HG03135 (cell line): ENCODE measurements at regions not wholly inside any gene's neighbourhood (a gene's known extent, or its start where the extent isn't known, plus 50 kb on each side); places are given as distances from the start of the nearest gene placed in this dataset.

ENCODE experiments used
- ATAC-seq: cut with Tn5 transposase; IDR thresholded peaks from one replicate; pipeline ENCODE4 v1.9.1; 2021; ENCODE audit warnings: mild to moderate bottlenecking, moderate library complexity; ENCODE audit not compliant: unreplicated experiment

DNA sequence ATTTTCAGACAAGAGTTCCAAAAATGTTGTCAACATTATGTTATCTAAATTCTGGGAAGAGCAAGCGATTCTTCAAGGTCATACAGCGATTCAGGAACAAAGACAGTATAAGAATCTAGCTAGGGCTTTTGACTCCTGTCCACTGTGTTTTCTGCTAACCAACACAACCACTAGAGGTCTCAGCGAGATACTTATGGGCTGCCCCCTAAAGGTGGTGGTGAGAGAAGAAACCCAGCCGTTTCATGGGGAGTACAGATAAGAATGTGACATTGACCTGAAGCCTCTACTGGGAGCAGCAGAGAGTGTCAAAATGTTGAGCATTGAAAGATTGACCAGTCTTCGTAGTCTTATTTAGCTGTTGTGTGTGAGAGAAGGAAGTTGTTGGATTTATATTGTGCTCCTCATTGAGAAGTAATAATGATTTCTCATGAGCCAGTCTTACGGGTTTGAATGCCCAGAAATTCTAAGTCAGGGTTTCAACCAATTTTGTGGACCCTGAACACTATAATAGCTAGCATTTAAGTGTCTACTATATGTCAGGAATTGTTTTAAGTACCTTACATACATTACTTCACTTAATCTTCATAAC, 168.3 kb downstream of the SPRY1 start:
- peak; percentile 100 for ATAC-seq

DNA sequence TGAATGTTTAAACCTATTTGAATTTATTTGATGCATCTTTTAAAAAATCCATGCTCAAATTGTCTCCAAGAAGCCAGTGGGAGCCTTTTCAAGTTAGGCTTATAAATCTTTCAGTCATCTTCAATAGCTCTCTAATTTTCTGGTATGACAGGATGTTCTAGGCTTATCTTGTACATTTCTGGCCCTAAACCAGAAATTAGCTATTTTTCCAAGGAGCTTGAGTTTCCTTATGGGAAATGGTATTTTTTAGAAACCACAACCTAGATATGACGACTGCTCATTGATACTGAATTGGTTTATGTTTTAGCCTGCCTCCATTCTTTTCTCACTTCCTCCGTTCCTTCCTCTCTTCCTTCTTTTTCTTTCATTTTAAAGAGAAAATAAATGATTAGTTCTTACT, 172.3 kb downstream of the SPRY1 start:
- no peak for ATAC-seq

DNA sequence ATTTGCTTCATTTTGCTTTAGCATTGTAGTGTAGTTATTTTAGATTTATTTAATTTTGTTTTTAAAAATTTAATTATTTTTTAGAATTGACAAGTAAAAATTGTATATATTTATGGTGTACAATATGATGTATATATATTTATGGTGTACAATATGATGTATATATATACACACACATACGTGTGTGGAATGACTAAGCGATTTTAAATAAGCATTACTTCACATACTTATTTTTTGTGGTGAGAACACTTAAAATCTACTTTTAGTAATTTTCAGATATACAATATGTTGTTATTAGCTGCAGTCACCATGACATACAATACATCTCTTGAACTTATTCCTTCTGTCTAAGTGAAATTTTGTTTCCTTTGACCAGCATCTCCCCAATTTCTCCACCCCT, 172.9 kb downstream of the SPRY1 start:
- ATAC-seq, result no peak

DNA sequence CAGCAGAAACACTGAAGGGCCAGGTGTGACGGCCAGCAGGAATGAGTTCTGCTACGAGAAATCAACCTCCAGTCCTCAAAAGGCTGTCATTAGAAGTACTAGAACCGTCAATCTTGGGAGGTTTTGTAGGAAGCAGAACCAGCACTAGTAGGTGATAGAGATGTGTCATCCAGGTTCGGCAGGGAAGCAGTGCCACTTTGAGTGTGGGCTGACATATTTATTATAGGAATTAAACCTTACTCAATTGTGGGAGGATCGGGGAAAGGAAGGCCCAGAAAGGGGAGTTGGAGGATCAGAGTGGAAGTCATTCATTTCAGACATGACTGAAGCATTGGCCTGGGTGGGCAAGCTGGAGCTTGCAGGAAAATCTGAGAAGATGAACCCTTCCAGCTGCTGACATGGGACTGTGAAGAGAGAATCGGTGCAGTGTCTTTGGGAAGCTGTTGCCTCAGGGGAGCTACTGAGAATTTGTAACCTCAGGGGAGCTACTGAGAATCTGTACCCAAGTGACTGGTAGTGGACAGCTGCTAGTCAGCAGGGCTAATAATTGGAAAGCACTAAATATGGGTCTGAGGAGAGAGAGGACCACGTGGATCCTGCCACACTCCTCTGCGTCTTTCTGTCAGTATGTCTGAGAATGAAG, 177.4 kb downstream of the SPRY1 start:
- no peak for ATAC-seq

DNA sequence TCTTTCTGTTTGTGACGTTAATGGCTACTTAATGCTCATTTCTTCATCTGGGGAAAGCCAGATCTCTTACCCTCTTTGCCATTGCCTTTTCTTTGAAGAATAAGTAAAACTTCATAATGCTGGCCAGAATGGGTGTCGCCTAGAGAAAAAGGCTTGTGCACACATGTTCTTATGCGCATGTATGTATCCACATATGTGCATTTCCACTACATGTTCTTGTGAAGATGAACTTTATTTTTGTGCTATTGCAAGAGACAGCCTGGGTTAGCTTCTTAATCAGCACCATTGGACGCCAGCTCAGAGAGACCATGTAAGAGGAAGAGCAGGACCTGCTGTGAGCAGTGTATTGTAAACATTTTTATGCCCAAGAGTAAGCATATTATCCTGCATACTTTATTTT, 178.7 kb downstream of the SPRY1 start:
- no peak for ATAC-seq

DNA sequence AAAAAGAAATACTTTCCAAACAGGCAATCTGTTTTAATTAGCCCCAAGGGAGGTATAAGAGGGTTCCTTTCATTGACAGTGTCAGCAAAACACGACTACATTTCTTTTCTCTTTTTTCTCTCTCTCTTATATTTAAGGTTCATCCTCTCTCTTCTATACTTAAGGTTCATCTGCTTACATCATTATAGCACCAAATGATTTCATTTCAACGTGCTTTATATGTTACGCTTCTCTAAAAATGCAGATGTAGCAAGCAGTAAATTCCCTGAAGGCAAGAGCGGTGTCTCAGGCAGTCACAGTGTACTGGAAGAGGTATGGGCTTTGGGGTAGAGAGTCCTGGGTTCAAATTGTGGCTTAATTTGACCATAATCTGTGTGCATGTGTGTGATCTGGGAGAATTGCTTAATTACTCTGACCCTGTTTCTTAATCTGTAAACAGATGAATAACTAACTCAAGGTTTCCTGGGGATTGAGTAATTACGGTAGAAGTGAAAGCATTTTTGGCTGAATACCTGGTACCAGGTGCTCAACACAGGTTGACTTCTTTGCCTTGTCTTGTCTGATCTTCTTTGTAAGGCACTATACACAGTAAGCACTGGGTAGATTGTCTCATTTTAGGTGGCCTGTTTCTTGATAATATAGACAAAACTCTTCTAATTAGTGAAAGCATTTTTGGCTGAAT, 180.8 kb downstream of the SPRY1 start:
- no peak for ATAC-seq

GRCh38 chr4:123578276-123579029, 181.9 kb downstream of the SPRY1 start:
- ATAC-seq, result no peak

DNA sequence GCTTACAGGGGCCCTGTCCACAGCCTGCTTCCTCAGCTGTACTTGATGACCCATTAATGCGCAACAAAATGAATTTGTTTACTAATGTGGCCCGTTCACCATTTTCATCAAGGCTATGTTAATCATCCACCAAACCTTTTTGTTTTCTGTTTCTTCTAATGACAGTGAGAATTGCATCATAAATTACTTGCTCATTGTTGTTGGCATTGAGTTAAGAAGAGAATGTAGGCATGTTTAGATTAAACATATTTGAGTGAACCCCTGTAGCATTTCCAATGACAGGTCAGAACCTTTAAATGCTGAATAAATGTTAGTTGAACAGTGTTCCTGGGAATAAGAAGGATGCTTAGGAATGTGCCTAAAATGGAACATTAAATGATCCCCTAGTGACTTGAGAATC, 183.4 kb downstream of the SPRY1 start:
- ATAC-seq, result no peak

DNA sequence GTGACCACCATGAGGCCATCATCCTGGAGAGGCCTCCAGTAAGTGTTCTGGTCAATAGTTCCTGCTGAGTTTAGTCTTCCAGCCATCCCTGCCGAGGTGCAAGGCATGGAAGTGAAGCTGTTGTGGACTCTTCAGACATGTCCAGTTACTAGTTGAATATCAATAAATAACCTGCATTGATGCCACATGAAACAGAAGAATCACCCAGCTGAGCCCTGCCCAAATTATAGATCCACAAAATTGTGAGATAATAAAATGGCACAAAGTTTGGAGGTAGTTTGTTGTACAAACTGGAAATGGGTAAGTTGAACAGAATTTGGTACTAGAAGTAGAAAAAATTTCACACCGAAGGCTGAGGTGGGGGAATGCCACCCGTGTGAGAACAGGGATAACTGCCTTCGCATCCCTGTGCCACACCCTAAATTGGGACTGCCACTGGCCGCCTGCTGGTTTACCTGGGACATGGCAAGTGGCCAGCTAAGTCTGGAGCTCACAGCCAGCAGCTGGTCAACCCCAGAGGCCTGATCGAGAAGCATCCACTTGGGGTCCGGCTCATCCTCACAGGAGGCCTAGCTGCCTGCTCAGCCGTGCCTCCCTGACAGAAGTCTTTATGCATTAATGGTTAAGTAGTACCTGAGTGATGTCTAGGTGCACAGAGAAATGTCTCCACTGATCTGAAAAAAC, 184.5 kb downstream of the SPRY1 start:
- ATAC-seq, result no peak

- ATAC-seq, result no peak
Observed at GRCh38 chr4:123581802-123582201, 185.2 kb downstream of the SPRY1 start.

- no peak for ATAC-seq
Observed at GRCh38 chr4:123583043-123583442, 186.4 kb downstream of the SPRY1 start.

- no peak for ATAC-seq
Observed at GRCh38 chr4:123585111-123585510, 188.5 kb downstream of the SPRY1 start.

DNA sequence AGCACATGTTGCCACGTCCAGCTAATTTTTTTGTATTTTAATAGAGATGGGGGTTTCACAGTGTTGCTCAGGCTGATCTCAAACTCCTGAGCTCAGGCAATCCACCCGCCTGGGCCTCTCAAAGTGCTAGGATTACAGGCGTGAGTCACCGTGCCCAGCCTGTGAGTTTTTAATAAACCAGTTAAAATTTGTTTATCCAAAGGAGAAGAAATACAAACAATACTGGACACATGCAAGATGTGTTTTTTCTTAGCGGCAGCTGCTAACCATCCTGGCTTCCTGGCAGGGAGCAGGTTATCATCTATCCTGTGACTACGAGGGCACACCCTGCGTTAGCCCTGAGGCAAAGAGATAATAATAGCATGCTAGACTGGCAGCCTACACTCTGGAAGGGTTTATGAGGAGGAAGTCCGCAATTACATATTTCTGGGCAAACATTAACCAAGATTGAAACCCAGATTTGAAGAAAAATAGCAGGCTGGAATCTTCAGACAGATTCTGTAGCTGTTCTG, 191.4 kb downstream of the SPRY1 start:
- ATAC-seq, result peak; percentile 24

DNA sequence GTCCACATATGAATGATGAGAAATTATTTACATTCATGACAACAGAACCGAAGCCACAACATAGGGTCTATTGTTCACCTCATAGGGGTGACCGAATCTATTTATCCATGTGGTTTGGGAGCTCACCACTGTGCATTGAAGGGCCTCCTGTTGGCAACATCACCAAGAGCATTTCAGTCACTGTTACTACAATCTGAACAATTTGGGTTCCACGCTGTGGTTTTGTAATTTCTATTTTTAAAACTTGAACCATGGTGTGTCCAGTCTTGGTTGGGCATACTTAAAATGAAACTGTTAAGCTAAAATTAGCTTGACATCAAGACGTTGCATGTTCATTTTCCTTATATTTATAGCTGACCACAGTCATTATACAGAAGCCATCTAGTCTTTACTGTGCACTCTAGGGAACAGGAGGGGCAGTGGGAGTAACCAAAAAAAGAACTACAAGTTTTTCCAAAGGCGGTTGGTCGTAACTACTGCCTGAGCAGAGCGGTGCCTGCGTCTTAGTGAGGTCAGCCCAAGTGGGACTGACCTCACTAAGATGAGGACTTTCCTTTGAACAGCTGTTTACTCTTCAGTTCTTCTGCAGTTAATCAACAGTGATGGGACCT, 192.1 kb downstream of the SPRY1 start:
- peak; percentile 72 for ATAC-seq

- ATAC-seq, result no peak
Observed at GRCh38 chr4:123589301-123589700, 192.7 kb downstream of the SPRY1 start.

DNA sequence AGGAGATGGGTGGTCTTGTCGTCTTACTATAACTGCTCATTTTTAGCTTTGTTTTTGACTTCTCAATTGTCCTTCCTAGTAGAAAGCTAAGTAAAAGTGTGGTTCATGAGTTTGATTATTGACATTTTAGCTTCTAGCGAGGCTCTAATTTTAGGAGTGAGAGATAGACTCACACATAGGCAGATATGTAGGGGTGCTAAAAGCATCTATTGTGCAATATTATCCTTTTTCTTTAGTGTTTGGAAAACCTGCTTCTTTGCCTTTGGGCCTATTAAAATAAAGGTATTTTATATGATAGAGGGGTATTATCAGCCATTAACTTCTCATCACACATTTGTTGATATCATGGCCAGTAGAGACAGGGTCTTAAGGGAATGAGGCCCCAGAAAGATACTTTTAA, 195.3 kb downstream of the SPRY1 start:
- ATAC-seq, result no peak

DNA sequence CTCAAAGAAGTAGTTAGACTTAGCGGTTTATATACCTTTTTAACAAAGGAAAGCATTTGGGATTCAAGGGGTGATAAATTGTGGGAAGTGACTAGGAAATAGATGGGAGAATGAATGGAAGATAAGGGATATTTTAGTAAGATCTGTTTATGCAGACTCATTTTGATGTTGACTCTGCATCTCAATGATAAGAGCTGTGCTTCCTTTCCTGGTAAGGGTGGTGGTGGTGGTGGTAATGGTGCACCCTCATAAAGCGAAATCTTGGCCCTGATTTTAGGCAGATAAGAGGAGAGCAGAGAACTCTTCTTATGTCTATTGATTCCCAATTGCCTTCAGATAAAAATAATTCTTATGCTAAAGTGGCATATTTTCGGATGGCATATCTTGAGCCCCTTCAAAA, 197.1 kb downstream of the SPRY1 start:
- ATAC-seq, result no peak

GRCh38 chr4:123596805-123597204, 200.2 kb downstream of the SPRY1 start:
- no peak for ATAC-seq

GRCh38 chr4:123597586-123597985, 201.0 kb downstream of the SPRY1 start:
- no peak for ATAC-seq

DNA sequence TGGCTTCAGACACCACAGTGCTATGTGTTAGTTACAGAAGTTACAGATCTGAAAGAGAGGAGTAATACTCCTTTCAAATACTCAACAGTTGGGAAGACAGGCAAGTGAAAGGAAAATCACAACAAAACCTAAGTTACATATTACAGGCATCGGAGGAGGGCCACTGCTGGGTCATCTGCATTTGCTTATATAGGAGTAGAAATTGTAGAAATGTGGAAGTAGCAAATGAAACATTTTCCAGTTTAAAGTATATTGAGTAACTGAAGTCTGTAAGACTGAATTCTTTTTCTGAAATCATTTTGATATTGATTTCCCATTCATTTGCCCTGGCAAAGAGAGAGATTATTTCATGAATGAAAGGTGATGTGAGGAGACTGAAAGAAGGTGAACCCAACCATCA, 201.7 kb downstream of the SPRY1 start:
- ATAC-seq, result no peak
